HepG2 (cell line): ENCODE measurements at regions not wholly inside any gene's neighbourhood (a gene's known extent, or its start where the extent isn't known, plus 50 kb on each side); places are given as distances from the start of the nearest gene placed in this dataset.

Experiments
- ATAC-seq: fragments of 200-7000 bp; cut with Tn5 transposase; 3 replicates; pipeline ENCODE4 v1.9.1; 2020; ENCODE audit warnings: mild to moderate bottlenecking, moderate library complexity
- BruUV-seq: library from RNA; stranded (reverse); fragments of 400-500 nt; replicated peaks from 2 replicates; lab custom pipeline; 2021; lab: Mats Ljungman, UMichigan
- CTCF ChIA-PET: fragments of 300-600 bp; formaldehyde crosslinking; extraction: SDS; loops from one replicate; lab custom pipeline; 2021; ENCODE audit warnings: low total read pairs, inconsistent platforms, low intra/inter-chr PET ratio; lab: Yijun Ruan, JAX
- POLR2A ChIA-PET: fragments of 350-600 bp; sonication (Branson Sonifier 250); formaldehyde crosslinking; loops from one replicate; lab custom pipeline; 2020; ENCODE audit warnings: antibody characterized with exemption, inconsistent platforms; lab: Yijun Ruan, JAX
- DNase-seq: peaks from one replicate; pipeline ENCODE4 v3.0.0-alpha.2; 2015; ENCODE audit warnings: low spot score
- FAIRE-seq: peaks from 3 replicates; lab custom pipeline; 2011; peaks lifted over from hg19 to GRCh38; lab: Jason Lieb, UNC
- H2AFZ ChIP-seq: one replicate; pipeline ENCODE4 v1.6.1; 2011; ENCODE audit warnings: low read length, inconsistent platforms
- H3K27ac ChIP-seq: fragments of 300-600 bp; 3 replicates; pipeline ENCODE4 v1.8.0; 2011; ENCODE audit warnings: mixed run types, mild to moderate bottlenecking, mixed read lengths, low read length, inconsistent platforms; ENCODE audit not compliant: insufficient read depth; ENCODE audit errors: extremely low read length
- H3K27me3 ChIP-seq, 2 experiments: fragments of 200-600 bp in 1 of 2; 2 replicates in 1 of 2; 3 replicates in 1 of 2; pipeline versions ENCODE4 v1.6.0 to v1.8.0; 2011; ENCODE audit warnings: low read length in 2 of 2, mild to moderate bottlenecking in 2 of 2, moderate library complexity in 2 of 2, inconsistent platforms in 1 of 2; ENCODE audit not compliant: insufficient read depth in 2 of 2, control insufficient read depth in 1 of 2
- H3K36me3 ChIP-seq, 2 experiments: fragments of 200-600 bp in 1 of 2; replicated peaks in 1 of 2; 2 replicates in 1 of 2; 3 replicates in 1 of 2; pipeline versions ENCODE4 v1.5.1 to v1.8.0; 2011; ENCODE audit warnings: low read length in 2 of 2, inconsistent platforms in 1 of 2; ENCODE audit not compliant: insufficient read depth in 2 of 2, control insufficient read depth in 1 of 2
- H3K4me1 ChIP-seq: 2 replicates; pipeline ENCODE4 v1.5.1; 2012; ENCODE audit warnings: low read length, inconsistent platforms; ENCODE audit not compliant: insufficient read depth
- H3K4me2 ChIP-seq: 2 replicates; pipeline ENCODE4 v1.6.0; 2011; ENCODE audit warnings: low read depth, low read length, inconsistent platforms
- H3K4me3 ChIP-seq, 3 experiments: fragments of 200-600 bp in 1 of 3; sonication (generic), shearing (Covaris generic) in 1 of 3; replicated peaks in 1 of 3; 2 replicates each; pipeline ENCODE4 v1.5.1; 2011 to 2016; ENCODE audit warnings: low read length in 3 of 3, inconsistent platforms in 2 of 3, low read depth in 2 of 3, mild to moderate bottlenecking in 2 of 3, control low read depth in 1 of 3, mixed read lengths in 1 of 3; ENCODE audit not compliant: insufficient read depth in 1 of 3
- H3K79me2 ChIP-seq: one replicate; pipeline ENCODE4 v1.6.1; 2011; ENCODE audit warnings: low read length, inconsistent platforms; ENCODE audit not compliant: insufficient read depth
- H3K9ac ChIP-seq: 2 replicates; pipeline ENCODE4 v1.6.0; 2011; ENCODE audit warnings: mild to moderate bottlenecking, low read depth, low read length, inconsistent platforms; ENCODE audit not compliant: insufficient read depth
- H3K9me3 ChIP-seq: 2 replicates; pipeline ENCODE4 v1.5.1; 2012; ENCODE audit warnings: mild to moderate bottlenecking, low read length
- H4K20me1 ChIP-seq: 2 replicates; pipeline ENCODE4 v1.6.0; 2011; ENCODE audit warnings: inconsistent platforms, mild to moderate bottlenecking, low read length, moderate library complexity; ENCODE audit not compliant: insufficient read depth
- CBX2 ChIP-seq, 2 experiments: fragments of 200-600 bp in 1 of 2; sonication (generic); formaldehyde crosslinking in 1 of 2; IDR thresholded peaks; 2 replicates each; pipeline versions ENCODE4 v1.7.0 to v1.8.1; 2018 to 2022; ENCODE audit warnings: low read depth in 2 of 2, low read length in 1 of 2, mild to moderate bottlenecking in 1 of 2, missing genetic modification reagents in 1 of 2
- CEBPB ChIP-seq: IDR thresholded peaks from 2 replicates; pipeline ENCODE4 v1.6.1; 2011; ENCODE audit warnings: low read depth, low read length, improper control_type of control experiment, borderline replicate concordance
- KDM5A ChIP-seq: fragments of 200-600 bp; sonication (generic); IDR thresholded peaks from 2 replicates; pipeline ENCODE4 v1.7.0; 2018; ENCODE audit warnings: antibody characterized with exemption, mild to moderate bottlenecking, low read length, borderline replicate concordance
- TMF1 ChIP-seq: sonication (generic); formaldehyde crosslinking; IDR thresholded peaks from 2 replicates; pipeline ENCODE4 v1.8.1; 2022; ENCODE audit warnings: low read depth, missing genetic modification reagents
- ZNF101 ChIP-seq: sonication (generic); formaldehyde crosslinking; IDR thresholded peaks from 2 replicates; pipeline ENCODE4 v1.4.0; 2020; ENCODE audit warnings: mild to moderate bottlenecking, low read depth, missing genetic modification reagents, borderline replicate concordance
- ZNF605 ChIP-seq: sonication (generic); formaldehyde crosslinking; IDR thresholded peaks from 2 replicates; pipeline ENCODE4 v1.8.0; 2022; ENCODE audit warnings: mild to moderate bottlenecking, missing genetic modification reagents
- ZNF672 ChIP-seq: sonication (generic); formaldehyde crosslinking; IDR thresholded peaks from 2 replicates; pipeline ENCODE4 v1.8.1; 2022; ENCODE audit warnings: missing genetic modification reagents
- ZSCAN31 ChIP-seq: sonication (generic); formaldehyde crosslinking; IDR thresholded peaks from 2 replicates; pipeline ENCODE4 v1.5.0; 2020; ENCODE audit warnings: low read depth, mild to moderate bottlenecking, missing genetic modification reagents
- WGBS: methylation state at CpG from one replicate; pipeline ENCODE4 v1.1.6; 2017; ENCODE audit warnings: low lambda C conversion rate; 5-methylcytosine and 5-hydroxymethylcytosine counted together
- in situ Hi-C: cut with HindIII; loops from 2 replicates; pipeline ENCODE4 v1.10.0; 2017; ENCODE audit warnings: low pct_unique_long_range_greater_than_20kb; ENCODE audit not compliant: extremely low pct_ligation_motif_present
- intact Hi-C: fragments of 100-400 bp; cut with micrococcal nuclease; formaldehyde crosslinking; loops from one replicate; pipeline ENCODE4 v1.10.0; 2022; ENCODE audit not compliant: unreplicated experiment
- TF ChIP-seq, protein P1 (sequence below): sonication (generic); formaldehyde crosslinking; IDR thresholded peaks from 2 replicates; pipeline ENCODE4 v1.5.0; 2020; ENCODE audit warnings: missing genetic modification reagents, mild to moderate bottlenecking, borderline replicate concordance
- TF ChIP-seq, protein P2 (sequence below): sonication (generic); formaldehyde crosslinking; IDR thresholded peaks from 2 replicates; pipeline ENCODE4 v1.4.0; 2020; ENCODE audit warnings: missing genetic modification reagents, mild to moderate bottlenecking, borderline replicate concordance
- TF ChIP-seq, protein P3 (sequence below): sonication (generic); formaldehyde crosslinking; IDR thresholded peaks from 2 replicates; pipeline ENCODE4 v1.8.0; 2023; ENCODE audit warnings: mild to moderate bottlenecking, missing genetic modification reagents

DNA sequence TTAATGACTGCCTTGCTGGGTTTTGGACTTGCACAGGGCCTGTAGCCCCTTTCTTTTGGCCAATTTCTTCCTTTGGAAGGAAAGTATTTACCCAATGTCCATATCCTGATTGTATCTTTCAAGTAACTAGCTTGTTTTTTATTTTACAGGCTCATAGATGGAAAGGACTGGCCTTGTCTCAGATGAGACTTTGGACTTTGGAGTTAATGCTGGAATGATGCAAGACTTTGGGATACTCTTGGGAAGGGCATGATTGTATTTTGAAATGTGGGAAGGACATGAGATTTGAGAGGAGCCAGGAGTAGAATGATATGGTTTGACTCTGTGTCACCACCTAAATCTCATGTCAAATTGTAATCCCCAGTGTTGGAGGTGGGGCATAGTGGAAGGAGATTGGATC, 140.1 kb downstream of the C1orf94 start:
- no peak overlapping the region for H3K4me2 ChIP-seq
- ATAC-seq (no peak), DNase-seq (no peak), FAIRE-seq (no peak)
- BruUV-seq: no TSS peak
- H3K27me3 ChIP-seq: no peaks in the 10 kb centered on the region
- no peaks in the 10 kb centered on the region for H3K4me1 ChIP-seq
- TF ChIP-seq, protein P1, sequence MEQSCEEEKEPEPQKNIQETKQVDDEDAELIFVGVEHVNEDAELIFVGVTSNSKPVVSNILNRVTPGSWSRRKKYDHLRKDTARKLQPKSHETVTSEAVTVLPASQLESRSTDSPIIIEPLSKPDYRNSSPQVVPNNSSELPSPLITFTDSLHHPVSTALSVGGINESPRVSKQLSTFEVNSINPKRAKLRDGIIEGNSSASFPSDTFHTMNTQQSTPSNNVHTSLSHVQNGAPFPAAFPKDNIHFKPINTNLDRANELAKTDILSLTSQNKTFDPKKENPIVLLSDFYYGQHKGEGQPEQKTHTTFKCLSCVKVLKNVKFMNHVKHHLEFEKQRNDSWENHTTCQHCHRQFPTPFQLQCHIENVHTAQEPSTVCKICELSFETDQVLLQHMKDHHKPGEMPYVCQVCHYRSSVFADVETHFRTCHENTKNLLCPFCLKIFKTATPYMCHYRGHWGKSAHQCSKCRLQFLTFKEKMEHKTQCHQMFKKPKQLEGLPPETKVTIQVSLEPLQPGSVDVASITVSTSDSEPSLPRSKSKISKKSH (CRISPR knock-in tag): no peak
- 0 out of 2 replicates have a peak, but pooled peaks have one; percentile 3 for TF ChIP-seq CEBPB
- no peaks in the 10 kb centered on the region for H3K79me2 ChIP-seq
- ChIA-PET CTCF (no interaction called here), POLR2A (no interaction called here)
- no peak overlapping the region for H3K27ac ChIP-seq
- H4K20me1 ChIP-seq: no peaks in the 10 kb centered on the region
- intact Hi-C loops: no loop called here
- peaks cover 86% of the 10 kb centered on the region for H3K9me3 ChIP-seq
- H2AFZ ChIP-seq: no peak overlapping the region
- in situ Hi-C loops: no loop called here
- no peak overlapping the region for H3K4me3 ChIP-seq
- no peak overlapping the region for H3K9ac ChIP-seq
- H3K36me3 ChIP-seq: no peaks in the 10 kb centered on the region

DNA sequence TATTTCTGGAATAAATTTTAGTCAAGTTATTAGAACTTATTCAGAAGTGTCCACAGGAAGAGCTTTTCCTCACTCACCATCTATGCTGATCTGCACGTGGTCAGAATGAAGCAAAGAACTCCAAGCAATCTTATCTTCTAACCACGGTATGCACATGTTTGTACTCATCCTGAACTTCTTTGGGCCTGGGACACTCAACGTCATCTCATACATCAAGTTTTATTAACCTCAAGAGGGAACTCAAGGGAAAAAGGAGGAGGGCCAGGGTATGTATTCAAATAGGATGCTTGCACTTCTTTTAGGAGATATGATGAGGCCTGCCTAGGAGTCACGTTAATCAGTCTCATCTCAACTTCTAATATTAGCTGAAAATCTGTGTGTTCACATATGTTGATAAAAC, 142.5 kb downstream of the C1orf94 start:
- FAIRE-seq (no peak), ATAC-seq (no peak), DNase-seq (no peak)
- intact Hi-C loops (no loop called here), in situ Hi-C loops (no loop called here)
- ChIA-PET POLR2A (no interaction called here), CTCF (no interaction called here)
- H3K36me3 ChIP-seq: no peaks in the 10 kb centered on the region
- no peak overlapping the region for H3K4me2 ChIP-seq
- no peaks in the 10 kb centered on the region for H3K4me1 ChIP-seq
- no peak overlapping the region for H3K4me3 ChIP-seq
- no peak overlapping the region for H3K27ac ChIP-seq
- H2AFZ ChIP-seq: no peak overlapping the region
- H3K9ac ChIP-seq: no peak overlapping the region
- BruUV-seq: no TSS peak
- peaks cover 70% of the 10 kb centered on the region for H3K9me3 ChIP-seq
- H3K79me2 ChIP-seq: no peaks in the 10 kb centered on the region
- 1% methylated on average over 4 of the region's 4 CpGs for WGBS
- no peaks in the 10 kb centered on the region for H3K27me3 ChIP-seq
- H4K20me1 ChIP-seq: no peaks in the 10 kb centered on the region
- TF ChIP-seq ZNF101 (CRISPR knock-in tag) (no peak), TMF1 (CRISPR knock-in tag) (no peak), ZSCAN31 (CRISPR knock-in tag) (no peak), ZNF605 (CRISPR knock-in tag) (no peak), CBX2 (IDR thresholded peaks at IDR 0.05; ENCODE audit: low read depth, low read length) (no peak), CBX2 (CRISPR knock-in tag; IDR thresholded peaks at IDR 0.05; ENCODE audit: low read depth) (no peak), ZNF672 (CRISPR knock-in tag) (no peak), KDM5A (no peak)
- TF ChIP-seq, protein P2, sequence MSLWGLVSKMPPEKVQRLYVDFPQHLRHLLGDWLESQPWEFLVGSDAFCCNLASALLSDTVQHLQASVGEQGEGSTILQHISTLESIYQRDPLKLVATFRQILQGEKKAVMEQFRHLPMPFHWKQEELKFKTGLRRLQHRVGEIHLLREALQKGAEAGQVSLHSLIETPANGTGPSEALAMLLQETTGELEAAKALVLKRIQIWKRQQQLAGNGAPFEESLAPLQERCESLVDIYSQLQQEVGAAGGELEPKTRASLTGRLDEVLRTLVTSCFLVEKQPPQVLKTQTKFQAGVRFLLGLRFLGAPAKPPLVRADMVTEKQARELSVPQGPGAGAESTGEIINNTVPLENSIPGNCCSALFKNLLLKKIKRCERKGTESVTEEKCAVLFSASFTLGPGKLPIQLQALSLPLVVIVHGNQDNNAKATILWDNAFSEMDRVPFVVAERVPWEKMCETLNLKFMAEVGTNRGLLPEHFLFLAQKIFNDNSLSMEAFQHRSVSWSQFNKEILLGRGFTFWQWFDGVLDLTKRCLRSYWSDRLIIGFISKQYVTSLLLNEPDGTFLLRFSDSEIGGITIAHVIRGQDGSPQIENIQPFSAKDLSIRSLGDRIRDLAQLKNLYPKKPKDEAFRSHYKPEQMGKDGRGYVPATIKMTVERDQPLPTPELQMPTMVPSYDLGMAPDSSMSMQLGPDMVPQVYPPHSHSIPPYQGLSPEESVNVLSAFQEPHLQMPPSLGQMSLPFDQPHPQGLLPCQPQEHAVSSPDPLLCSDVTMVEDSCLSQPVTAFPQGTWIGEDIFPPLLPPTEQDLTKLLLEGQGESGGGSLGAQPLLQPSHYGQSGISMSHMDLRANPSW (CRISPR knock-in tag): no peak
- TF ChIP-seq, protein P3, sequence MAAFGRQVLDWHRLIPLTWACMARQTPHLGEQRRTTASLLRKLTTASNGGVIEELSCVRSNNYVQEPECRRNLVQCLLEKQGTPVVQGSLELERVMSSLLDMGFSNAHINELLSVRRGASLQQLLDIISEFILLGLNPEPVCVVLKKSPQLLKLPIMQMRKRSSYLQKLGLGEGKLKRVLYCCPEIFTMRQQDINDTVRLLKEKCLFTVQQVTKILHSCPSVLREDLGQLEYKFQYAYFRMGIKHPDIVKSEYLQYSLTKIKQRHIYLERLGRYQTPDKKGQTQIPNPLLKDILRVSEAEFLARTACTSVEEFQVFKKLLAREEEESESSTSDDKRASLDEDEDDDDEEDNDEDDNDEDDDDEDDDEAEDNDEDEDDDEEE (CRISPR knock-in tag): no peak
